GM19372 (cell line): ENCODE measurements at regions not wholly inside any gene's neighbourhood (a gene's known extent, or its start where the extent isn't known, plus 50 kb on each side); places are given as distances from the start of the nearest gene placed in this dataset.

Experiments used
- ATAC-seq: cut with Tn5 transposase; IDR thresholded peaks from one replicate; pipeline ENCODE4 v1.9.1; 2021; ENCODE audit warnings: mild to moderate bottlenecking, low read depth, moderate library complexity; ENCODE audit not compliant: unreplicated experiment

DNA sequence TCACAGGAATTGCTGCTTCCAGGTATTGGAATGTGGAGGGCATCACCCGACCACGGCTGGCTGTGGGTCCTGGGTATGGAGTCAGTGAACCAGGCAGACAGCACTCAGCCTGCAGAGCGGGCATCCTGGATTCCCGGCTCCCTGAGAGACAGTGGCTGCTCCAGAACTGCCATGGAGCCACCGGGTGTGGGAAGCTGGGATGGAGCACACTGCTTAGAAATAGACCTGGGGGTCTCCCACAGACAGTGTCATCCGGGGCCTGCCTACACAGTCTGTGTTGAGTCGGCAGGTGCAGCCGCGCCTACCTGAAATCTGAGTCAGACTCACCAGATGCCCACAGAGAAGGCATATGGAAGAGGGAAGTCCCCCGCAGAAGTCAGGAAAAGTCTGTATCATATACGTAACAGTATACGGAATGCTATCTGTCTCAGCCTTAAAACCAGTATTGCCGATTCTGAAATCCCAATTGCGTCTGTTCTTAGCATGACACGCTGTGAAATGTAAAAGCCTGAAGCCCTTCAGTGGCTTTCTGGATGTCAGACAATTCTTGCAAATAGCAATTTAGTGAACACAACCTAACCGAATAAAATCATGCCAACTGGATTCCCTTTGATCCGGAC, 509.7 kb upstream of the MYT1L start:
- ATAC-seq: no peak

GRCh38 chr2:2839782-2840531, 508.9 kb upstream of the MYT1L start:
- ATAC-seq: no peak

GRCh38 chr2:2839393-2839781, 508.3 kb upstream of the MYT1L start:
- ATAC-seq: no peak

DNA sequence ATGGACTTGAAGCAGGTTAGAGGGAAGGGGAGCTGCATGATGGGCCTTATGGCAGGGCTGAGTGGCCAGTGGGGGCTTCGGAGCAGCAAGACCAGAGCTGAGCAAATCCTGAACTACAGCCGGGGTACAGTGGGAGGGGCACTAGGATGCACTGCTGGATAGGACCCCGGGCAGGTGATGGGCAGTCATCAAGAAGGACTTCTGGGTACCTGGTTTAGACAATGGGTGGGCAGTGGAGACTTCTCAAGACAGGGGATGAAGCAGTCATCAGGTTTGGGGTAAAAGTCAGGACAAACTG, 507.4 kb upstream of the MYT1L start:
- no peak for ATAC-seq

DNA sequence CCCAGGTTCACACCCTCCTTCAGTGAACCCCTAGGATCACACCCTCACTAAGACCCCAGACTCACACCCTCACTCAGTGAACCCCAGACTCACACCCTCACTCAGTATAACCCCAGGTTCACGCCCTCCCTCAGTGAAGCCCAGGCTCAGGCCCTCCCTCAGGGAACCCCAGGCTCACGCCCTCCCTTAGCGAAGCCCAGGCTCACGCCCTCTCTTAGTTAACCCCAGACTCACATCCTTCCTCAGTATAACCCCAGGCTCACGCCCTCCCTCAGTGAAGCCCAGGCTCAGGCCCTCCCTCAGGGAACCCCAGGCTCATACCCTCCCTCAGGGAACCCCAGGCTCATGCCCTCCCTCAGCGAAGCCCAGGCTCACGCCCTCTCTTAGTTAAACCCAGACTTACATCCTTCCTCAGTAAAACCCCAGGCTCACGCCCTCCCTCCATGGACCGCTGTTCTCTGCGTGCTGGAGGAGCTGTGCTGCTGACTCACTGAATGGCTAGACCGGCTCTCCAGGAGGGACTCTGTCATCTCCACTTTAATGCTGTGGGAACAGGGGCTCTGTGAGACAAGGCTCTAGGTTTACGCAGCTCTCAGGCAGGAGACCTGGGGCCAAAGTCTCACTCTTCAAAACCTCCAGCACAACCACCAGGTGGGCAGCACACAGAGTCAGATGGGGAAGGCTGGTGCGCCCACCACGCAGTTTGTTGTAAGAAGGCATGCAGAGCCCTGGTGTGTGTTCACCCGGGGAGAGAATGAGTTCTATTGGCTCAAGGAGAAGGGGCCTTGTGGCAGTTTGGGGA, 506.9 kb upstream of the MYT1L start:
- ATAC-seq: no peak

- no peak for ATAC-seq
These were observed 505.4 kb upstream of the MYT1L start for GRCh38 chr2:2836343-2837070.

- no peak for ATAC-seq
These were observed 503.6 kb upstream of the MYT1L start for GRCh38 chr2:2834516-2835254.

DNA sequence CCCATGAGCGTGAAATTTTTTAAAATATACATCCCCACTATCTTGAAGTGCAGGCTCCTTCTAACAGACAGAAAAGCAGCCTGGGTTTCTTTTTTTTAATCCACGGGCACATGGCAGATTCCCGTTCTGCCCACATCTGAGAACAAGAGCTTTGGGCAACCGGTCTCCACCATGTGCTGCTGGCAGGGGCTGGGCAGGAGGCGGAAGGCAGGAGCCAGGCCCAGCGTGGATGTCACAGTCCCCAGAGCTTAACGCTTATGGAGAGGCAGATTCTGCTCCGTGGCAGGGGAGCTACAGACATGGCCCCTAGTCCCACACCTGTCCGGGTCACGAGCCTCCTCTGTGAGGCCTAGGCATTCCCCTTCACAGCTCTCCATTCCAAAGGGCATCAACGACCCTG, 503.0 kb upstream of the MYT1L start:
- ATAC-seq: no peak

DNA sequence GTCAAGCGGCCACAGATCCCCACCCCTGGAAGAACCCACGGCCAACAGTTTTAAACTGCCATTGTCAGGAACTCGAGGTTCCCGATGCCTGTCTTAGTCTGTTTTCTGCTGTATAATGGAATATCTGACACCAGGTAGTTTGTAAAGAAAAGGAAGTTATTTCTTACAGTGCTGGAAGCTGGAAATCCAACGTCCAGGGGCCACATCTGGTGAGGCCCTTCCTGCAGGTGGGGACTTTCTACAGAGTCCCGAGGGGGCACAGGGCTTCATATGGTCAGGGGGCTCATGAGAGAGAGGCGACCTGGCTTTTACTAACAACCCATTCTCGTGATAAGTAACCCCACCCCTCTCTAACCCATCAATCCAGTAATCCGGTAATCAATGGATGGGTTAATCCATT, 501.6 kb upstream of the MYT1L start:
- no peak for ATAC-seq

GRCh38 chr2:2831633-2832032, 500.6 kb upstream of the MYT1L start:
- ATAC-seq: no peak

DNA sequence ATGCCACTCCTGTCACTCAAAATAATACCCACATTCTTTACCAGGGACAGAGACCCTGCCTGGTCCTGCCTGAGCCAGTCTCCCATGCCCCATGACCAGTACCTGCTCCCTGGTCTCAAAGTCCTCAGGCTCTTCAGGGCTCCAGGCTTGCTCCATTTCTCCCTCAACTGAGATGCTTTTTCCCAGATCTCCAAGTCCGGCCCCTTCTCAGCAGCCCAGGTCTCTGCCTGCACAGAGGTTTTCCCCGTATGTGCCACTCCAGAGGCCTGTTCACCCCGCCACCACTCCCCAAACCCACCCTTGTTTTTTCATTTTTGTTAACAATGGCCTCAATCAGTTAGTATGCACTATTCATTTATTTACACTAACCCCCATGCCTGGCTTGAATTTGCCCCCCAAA, 499.5 kb upstream of the MYT1L start:
- ATAC-seq: no peak

DNA sequence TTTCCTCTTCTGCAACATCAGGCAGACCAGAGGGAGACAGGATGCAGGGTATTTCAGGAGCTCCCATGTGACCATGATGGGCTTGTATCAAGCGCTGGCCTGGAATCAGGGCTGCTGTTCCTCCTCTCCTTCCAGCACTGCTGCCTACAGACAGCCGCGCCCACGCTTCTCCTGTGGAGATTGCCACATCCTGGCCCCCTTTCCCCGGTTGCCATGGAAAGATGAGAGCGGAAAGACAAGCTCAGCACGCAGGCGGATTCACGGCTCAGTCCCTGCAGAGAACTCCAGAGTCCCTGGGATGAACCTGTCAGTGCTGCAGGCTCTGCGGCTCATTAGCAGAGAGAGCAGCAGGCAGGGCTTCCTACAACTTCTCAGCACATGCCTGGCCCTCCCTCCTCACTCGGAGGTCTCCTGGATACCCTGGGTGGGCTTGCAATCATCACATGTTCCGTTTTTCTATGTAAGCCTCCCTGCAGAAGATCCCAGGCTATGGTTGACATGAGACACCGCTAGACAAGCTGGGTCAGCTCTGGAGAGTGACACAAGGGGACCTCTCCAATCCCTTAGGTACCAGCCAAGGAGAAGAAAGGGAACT, 497.8 kb upstream of the MYT1L start:
- ATAC-seq: no peak

- no peak for ATAC-seq
These were observed 496.7 kb upstream of the MYT1L start for GRCh38 chr2:2827761-2828221.

DNA sequence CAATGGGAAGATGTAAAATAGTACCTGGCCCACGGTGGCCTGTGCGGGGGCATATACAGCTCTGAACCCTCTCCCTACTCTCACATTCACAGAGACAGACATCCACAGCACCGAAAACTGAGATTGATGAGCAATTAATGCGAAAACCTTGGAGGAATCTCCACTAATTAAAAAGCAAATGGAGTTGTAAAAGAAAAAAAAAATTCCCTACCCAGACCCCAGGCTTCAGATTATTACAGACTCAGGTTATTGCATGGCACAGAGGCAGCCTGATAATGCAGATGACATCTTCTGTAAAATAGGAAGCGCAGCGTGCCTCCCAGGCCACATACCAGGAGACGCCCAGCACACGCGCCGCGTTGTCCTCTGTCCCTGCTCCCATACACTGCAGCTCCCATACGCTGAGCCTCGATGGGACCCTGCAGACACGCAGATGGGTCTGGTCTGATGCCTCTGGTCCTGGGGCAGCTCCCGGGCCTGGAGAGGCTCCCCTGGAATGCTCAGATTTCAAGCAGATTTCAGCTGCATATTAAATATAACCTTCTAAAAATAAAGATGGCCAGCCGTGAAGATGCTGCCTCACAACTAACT, 496.1 kb upstream of the MYT1L start:
- ATAC-seq: no peak

- ATAC-seq: no peak
These were observed 495.5 kb upstream of the MYT1L start for GRCh38 chr2:2826621-2827020.

- ATAC-seq: no peak
These were observed 495.1 kb upstream of the MYT1L start for GRCh38 chr2:2826209-2826551.

DNA sequence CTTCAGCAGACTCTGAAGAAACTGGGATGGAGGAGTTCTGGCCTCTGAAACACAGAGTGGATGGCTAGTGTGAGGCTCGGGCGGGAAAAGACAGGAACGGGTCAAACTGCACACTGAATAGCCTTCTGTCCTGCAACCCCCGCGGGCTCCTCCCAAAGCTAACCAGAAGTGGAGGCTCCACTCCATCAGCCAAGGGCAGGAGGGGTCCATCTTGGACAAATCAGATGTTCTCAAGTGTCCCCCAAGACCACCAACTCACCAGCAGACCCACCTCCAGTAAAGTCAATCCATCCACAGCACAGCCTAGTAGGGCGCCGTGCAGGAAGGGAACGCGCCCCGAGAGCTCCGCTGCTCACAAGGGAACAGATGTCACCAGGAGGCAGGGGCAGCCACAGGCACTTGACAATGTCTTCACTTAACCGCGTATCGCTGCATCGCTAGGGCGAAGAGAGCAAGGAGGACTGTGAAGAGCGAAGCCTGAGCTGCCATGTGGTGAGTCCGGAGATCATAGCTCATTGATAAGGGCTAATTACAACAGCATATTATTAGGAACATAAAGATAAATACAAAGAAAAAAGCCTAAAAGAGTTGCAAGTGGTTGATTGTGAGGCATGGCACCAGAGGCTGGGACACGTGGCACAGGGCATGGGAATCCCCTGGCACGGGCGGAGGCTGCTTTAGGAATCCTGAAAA, 494.6 kb upstream of the MYT1L start:
- ATAC-seq: no peak

DNA sequence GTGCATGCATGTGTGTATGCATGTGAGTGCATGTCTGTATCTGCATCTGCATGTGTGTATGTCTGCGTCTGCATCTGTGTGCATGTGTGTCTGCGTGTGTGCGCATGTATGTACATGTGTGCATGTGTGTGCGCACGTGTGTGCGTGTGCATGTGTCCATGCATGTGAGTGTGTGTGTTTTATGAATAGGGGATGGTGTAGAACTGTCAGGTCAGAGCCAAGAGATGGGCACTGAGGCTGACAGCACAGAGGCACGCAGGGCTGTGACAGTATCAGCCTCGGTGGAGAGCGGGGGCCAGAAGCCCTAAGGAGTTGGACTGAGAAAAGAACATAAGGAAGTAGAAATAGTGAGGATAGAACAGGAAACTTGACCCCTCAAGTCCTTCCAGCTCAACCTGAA, 494.0 kb upstream of the MYT1L start:
- ATAC-seq: no peak

- ATAC-seq: no peak
These were observed 493.5 kb upstream of the MYT1L start for GRCh38 chr2:2824588-2824987.
